HG02763 (cell line): ENCODE measurements at regions not wholly inside any gene's neighbourhood (a gene's known extent, or its start where the extent isn't known, plus 50 kb on each side); places are given as distances from the start of the nearest gene placed in this dataset.
"Not testable (repeated sequence)": the region's sequence is repeated elsewhere in the genome, so short reads cannot be mapped to it uniquely, and the experiment has no call there.

Experiments used
- ATAC-seq: cut with Tn5 transposase; IDR thresholded peaks from one replicate; pipeline ENCODE4 v1.9.1; 2021; ENCODE audit warnings: mild to moderate bottlenecking, moderate library complexity; ENCODE audit not compliant: unreplicated experiment

GRCh38 chr12:124159655-124160054 lies 135.2 kb upstream of the RFLNA start:
- ATAC-seq = no peak

- ATAC-seq = no peak
Measured at GRCh38 chr12:124160097-124160756, 134.7 kb upstream of the RFLNA start.

GRCh38 chr12:124161402-124161801 lies 133.5 kb upstream of the RFLNA start:
- ATAC-seq = not testable (repeated sequence)

- no peak for ATAC-seq
Measured at GRCh38 chr12:124162151-124163110, 132.5 kb upstream of the RFLNA start.

GRCh38 chr12:124165695-124166094 lies 129.2 kb upstream of the RFLNA start:
- ATAC-seq = no peak

- no peak for ATAC-seq
Measured at GRCh38 chr12:124167141-124167540, 127.8 kb upstream of the RFLNA start.

GRCh38 chr12:124168016-124168786 lies 126.7 kb upstream of the RFLNA start:
- no peak for ATAC-seq

GRCh38 chr12:124169577-124170284 lies 125.2 kb upstream of the RFLNA start:
- ATAC-seq = no peak

GRCh38 chr12:124170760-124171159 lies 124.1 kb upstream of the RFLNA start:
- ATAC-seq = no peak

GRCh38 chr12:124171231-124171979 lies 123.5 kb upstream of the RFLNA start:
- ATAC-seq = no peak

- no peak for ATAC-seq
Measured at GRCh38 chr12:124172636-124173035, 122.3 kb upstream of the RFLNA start.

- no peak for ATAC-seq
Measured at GRCh38 chr12:124173692-124174091, 121.2 kb upstream of the RFLNA start.

GRCh38 chr12:124174451-124175348 lies 120.2 kb upstream of the RFLNA start:
- ATAC-seq = no peak

- no peak for ATAC-seq
Measured at GRCh38 chr12:124175704-124176103, 119.2 kb upstream of the RFLNA start.

- no peak for ATAC-seq
Measured at GRCh38 chr12:124177276-124177950, 117.5 kb upstream of the RFLNA start.

GRCh38 chr12:124177951-124178316 lies 117.0 kb upstream of the RFLNA start:
- no peak for ATAC-seq

GRCh38 chr12:124179936-124180607 lies 114.8 kb upstream of the RFLNA start:
- ATAC-seq = no peak

GRCh38 chr12:124183172-124183571 lies 111.7 kb upstream of the RFLNA start:
- ATAC-seq = no peak
